Body of pancreas (tissue), 4 donors: ENCODE measurements at regions not wholly inside any gene's neighbourhood (a gene's known extent, or its start where the extent isn't known, plus 50 kb on each side); places are given as distances from the start of the nearest gene placed in this dataset.

ENCODE experiments used
- ATAC-seq: fragments of 150-250 bp; one replicate; pipeline ENCODE4 v1.9.1; 2016
- DNase-seq, 4 donors: peaks; one replicate each; pipeline ENCODE4 v3.0.0-alpha.2; 2019
- H3K27ac ChIP-seq, 4 donors: fragments of 200-600 bp; sonication (generic); 1 replicate in 3 of 4; 2 replicates in 1 of 4; pipeline versions ENCODE4 v1.5.1 to v1.6.1; 2016 to 2019; ENCODE audit warnings: mild to moderate bottlenecking in 1 of 4, mixed read lengths in 1 of 4, moderate library complexity in 1 of 4
- H3K27me3 ChIP-seq, 2 donors: fragments of 200-600 bp; sonication (generic); one replicate each; pipeline ENCODE4 v1.6.0; 2016; ENCODE audit warnings: mild to moderate bottlenecking in 1 of 2
- H3K36me3 ChIP-seq, 2 donors: fragments of 200-600 bp; sonication (generic); replicated peaks in 1 of 2; 2 replicates each; pipeline ENCODE4 v1.5.1; 2016; ENCODE audit warnings: low read depth in 2 of 2; ENCODE audit not compliant: insufficient read depth in 1 of 2
- H3K4me1 ChIP-seq: fragments of 200-600 bp; sonication (generic); one replicate; pipeline ENCODE4 v1.6.0; 2016
- H3K4me3 ChIP-seq, 2 donors: fragments of 200-600 bp; sonication (generic); 1 replicate in 1 of 2; 2 replicates in 1 of 2; pipeline ENCODE4 v1.5.1; 2016 to 2019
- H3K9me3 ChIP-seq, 3 donors: fragments of 200-600 bp; sonication (generic); 1 replicate in 2 of 3; 2 replicates in 1 of 3; pipeline ENCODE4 v1.5.1; 2016
- CTCF ChIP-seq, 7 experiments: fragments of 450-650 bp in 4 of 7; fragments of 200-600 bp in 3 of 7; sonication (generic) in 3 of 7; IDR thresholded peaks; one replicate each; pipeline ENCODE4 v1.5.1; 2016 to 2019; ENCODE audit warnings: antibody characterized with exemption in 7 of 7
- POLR2A ChIP-seq, 3 donors: fragments of 450-650 bp; IDR thresholded peaks; one replicate each; pipeline ENCODE4 v1.6.1; 2016; ENCODE audit warnings: antibody characterized with exemption in 3 of 3, mild to moderate bottlenecking in 2 of 3
- WGBS, 2 donors: methylation state at CpG; one replicate each; pipeline ENCODE4 v1.1.5; 2017; 5-methylcytosine and 5-hydroxymethylcytosine counted together
- intact Hi-C: fragments of 100-400 bp; cut with DNase I; formaldehyde crosslinking; loops from one replicate; pipeline ENCODE4 v1.15.1; 2023

DNA sequence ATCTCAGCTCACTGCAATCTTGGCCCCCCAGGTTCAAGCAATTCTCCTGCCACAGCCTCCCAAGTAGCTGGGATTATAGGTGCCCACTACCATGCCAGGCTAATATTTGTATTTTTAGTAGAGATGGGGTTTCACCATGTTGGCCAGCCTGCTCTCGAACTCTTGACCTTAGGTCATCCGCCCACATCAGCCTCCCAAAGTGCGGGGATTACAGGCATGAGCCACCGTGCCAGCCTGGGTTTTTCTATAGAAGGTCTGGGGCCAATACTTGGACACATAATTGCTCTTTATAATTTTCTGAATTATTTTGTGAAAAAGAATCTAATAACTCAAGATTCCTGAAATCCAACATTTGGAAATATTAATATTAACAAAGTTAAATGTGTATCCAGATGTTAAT lies 1267.7 kb upstream of the ADGRL4 start:
- H3K27me3 ChIP-seq, result no peaks in the 10 kb centered on the region
- DNase-seq (no peak), ATAC-seq (no peak)
- H3K27ac ChIP-seq, result no peak overlapping the region
- no peaks in the 10 kb centered on the region for H3K36me3 ChIP-seq
- 79 to 80% methylated on average over 4 of the region's 4 CpGs for WGBS, 2 donors
- intact Hi-C loops, result no loop called here
- H3K9me3 ChIP-seq, result no peaks in the 10 kb centered on the region
- H3K4me3 ChIP-seq, result no peak overlapping the region
- no peaks in the 10 kb centered on the region for H3K4me1 ChIP-seq
- TF ChIP-seq POLR2A (IDR thresholded peaks at IDR 0.05) (no peak), CTCF (IDR thresholded peaks at IDR 0.05) (no peak)

DNA sequence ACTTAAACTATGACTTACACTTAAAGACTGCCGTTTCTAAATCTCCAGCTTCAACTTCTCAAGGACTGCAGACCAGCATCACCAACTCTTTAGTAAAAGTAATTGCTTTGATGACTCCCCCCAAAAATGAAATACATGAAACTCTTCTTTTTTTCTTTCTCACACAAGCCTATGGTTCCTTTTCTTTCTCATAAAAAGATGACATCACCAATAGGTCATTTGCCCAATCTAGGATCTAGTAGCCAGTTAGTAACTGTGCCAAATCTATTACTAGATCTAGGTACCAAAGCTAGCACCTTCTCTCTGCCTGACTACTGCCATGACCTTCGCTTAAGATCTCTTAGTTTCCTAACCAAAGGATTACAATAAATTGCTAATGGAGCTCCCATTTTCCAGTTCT lies 1266.0 kb upstream of the ADGRL4 start:
- no peak for TF ChIP-seq CTCF (IDR thresholded peaks at IDR 0.05)
- no peak for TF ChIP-seq POLR2A (IDR thresholded peaks at IDR 0.05)
- Histone ChIP-seq H3K4me3 (no peak overlapping the region), H3K27me3 (no peaks in the 10 kb centered on the region), H3K9me3 (no peaks in the 10 kb centered on the region), H3K27ac (no peak overlapping the region), H3K36me3 (no peaks in the 10 kb centered on the region), H3K4me1 (no peaks in the 10 kb centered on the region)
- 60 to 65% methylated on average over 2 of the region's 2 CpGs for WGBS, 2 donors
- intact Hi-C loops, result no loop called here
- DNase-seq (no peak), ATAC-seq (no peak)

DNA sequence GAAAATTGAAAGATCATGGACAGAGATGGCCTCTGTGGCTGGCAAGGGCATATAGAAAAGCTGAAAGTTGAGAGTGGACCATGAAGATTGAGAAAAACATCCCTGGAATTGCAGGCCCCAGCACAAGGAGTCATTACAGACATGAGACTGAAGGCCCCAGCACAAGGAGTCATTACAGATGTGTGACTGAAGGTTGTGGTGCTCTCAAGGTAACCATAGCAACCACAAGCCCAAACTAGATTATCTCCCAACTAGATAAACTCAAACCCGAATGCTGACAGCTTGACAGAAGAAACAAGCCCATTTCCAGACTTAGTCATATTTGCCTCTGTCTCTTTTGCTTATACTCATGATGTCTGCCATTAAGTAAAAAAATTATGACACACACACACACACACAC lies 1252.1 kb upstream of the ADGRL4 start:
- ATAC-seq (no peak), DNase-seq (no peak)
- H3K36me3 ChIP-seq, result no peaks in the 10 kb centered on the region
- intact Hi-C loops, result no loop called here
- H3K27me3 ChIP-seq, result no peaks in the 10 kb centered on the region
- no peak for TF ChIP-seq POLR2A (IDR thresholded peaks at IDR 0.05)
- no peak for TF ChIP-seq CTCF (IDR thresholded peaks at IDR 0.05)
- H3K4me1 ChIP-seq, result no peaks in the 10 kb centered on the region
- no peak overlapping the region for H3K27ac ChIP-seq
- 33 to 38% methylated on average over 1 of the region's 1 CpG for WGBS, 2 donors
- H3K4me3 ChIP-seq, result no peak overlapping the region
- H3K9me3 ChIP-seq, result no peaks in the 10 kb centered on the region

DNA sequence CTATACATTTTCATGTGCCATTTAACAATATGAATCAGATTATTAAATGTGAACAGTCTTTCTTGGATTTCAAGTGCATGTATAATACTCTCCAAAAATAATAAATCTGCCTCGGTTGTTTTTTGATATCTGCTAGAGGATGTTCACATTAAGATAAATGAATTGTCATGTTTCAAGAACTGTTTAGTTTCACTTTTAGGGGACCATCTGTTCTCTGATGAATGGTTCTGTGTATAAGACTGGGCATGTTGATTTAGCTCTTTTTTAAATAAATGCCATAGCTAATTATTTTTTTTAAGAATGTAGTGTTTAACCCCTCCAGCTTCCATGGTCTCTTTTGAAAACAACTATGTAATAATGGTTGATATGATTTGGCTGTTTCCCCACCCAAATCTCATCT lies 1245.1 kb upstream of the ADGRL4 start:
- Histone ChIP-seq H3K27me3 (no peaks in the 10 kb centered on the region), H3K36me3 (no peaks in the 10 kb centered on the region), H3K4me1 (no peaks in the 10 kb centered on the region), H3K9me3 (peaks cover 0 to 5% (median 0%) of the 10 kb centered on the region in 3 donors), H3K4me3 (no peak overlapping the region), H3K27ac (no peak overlapping the region)
- intact Hi-C loops, result no loop called here
- no peak for ATAC-seq
- WGBS, 2 donors, result 58 to 60% methylated on average over 1 of the region's 1 CpG
- DNase-seq, result no peak
- no peak for TF ChIP-seq POLR2A (IDR thresholded peaks at IDR 0.05)
- no peak for TF ChIP-seq CTCF (IDR thresholded peaks at IDR 0.05)

GRCh38 chr1:80251171-80251570 lies 1244.6 kb upstream of the ADGRL4 start:
- no peak for TF ChIP-seq POLR2A (IDR thresholded peaks at IDR 0.05)
- no peak for TF ChIP-seq CTCF (IDR thresholded peaks at IDR 0.05)

More at GRCh38 chr1:80251171-80251570, 1244.6 kb upstream of the ADGRL4 start:
- no peak for DNase-seq
- intact Hi-C loops, result no loop called here
- Histone ChIP-seq H3K9me3 (peaks cover 0 to 5% (median 0%) of the 10 kb centered on the region in 3 donors), H3K27me3 (no peaks in the 10 kb centered on the region), H3K4me3 (no peak overlapping the region), H3K4me1 (no peaks in the 10 kb centered on the region), H3K36me3 (no peaks in the 10 kb centered on the region), H3K27ac (no peak overlapping the region)
- no peak for ATAC-seq
